ENCODE measurements at regions not wholly inside any gene's neighbourhood (a gene's known extent, or its start where the extent isn't known, plus 50 kb on each side); places are given as distances from the start of the nearest gene placed in this dataset.
A peak's percentile ranks its signal among the peaks of the same experiment; 100 is the strongest.
"Not testable (repeated sequence)": the region's sequence is repeated elsewhere in the genome, so short reads cannot be mapped to it uniquely, and the experiment has no call there.

GRCh38 chr20:30164389-30164788 is 1093.1 kb upstream of the DEFB115 start:
- H3K4me3 ChIP-seq (ENCODE audit: low read depth, low read length): not testable (repeated sequence)

GRCh38 chr20:30167540-30167939 is 1089.9 kb upstream of the DEFB115 start:
- no peak overlapping the region for H3K4me3 ChIP-seq (ENCODE audit: low read depth, low read length)

- H3K4me3 ChIP-seq (ENCODE audit: low read depth, low read length): no peak overlapping the region
Measured at GRCh38 chr20:30168025-30168799, 1089.3 kb upstream of the DEFB115 start.

DNA sequence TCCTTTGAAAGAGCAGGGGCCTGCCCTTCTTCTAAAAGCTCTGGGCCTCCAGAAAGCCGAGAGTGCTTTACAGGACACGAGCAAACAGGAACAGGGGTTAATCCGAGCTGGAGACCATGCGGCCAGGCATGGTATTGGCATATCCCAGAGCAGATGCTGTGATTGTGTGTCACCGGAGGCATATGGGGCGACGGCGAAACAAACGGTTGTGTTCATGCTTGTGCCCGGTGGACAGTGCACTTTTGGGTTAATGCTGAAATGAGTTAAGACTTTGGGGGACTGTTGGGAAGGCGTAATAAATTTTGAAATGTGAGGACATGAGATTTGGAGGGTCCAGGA is 1088.7 kb upstream of the DEFB115 start:
- no peak overlapping the region for H3K4me3 ChIP-seq (ENCODE audit: low read depth, low read length)

DNA sequence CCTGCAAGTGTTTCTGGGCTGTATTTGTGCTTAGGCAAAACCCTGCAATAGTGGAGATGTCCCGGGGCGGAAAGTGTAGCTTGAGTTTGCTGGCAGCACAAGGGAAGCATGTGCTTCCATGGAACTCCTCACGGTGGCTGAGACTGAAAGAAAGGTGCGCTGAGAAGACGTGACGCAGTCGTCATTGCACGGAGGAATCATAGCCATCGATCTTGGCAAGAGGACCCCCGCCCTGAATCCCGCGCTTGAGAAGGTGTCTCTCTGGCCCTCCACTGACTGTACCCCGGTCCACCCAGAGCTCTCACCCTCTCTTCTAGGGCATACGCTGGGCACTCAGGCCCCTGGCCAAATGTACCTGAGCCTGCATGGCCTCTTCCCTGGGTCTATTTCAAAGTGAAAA is 1081.8 kb upstream of the DEFB115 start:
- no peak overlapping the region for H3K4me3 ChIP-seq (ENCODE audit: low read depth, low read length)

- not testable (repeated sequence) for H3K4me3 ChIP-seq (ENCODE audit: low read depth, low read length)
Measured at GRCh38 chr20:30183124-30183523, 1074.3 kb upstream of the DEFB115 start.

GRCh38 chr20:30191785-30192184 is 1065.7 kb upstream of the DEFB115 start:
- H3K4me3 ChIP-seq (ENCODE audit: low read depth, low read length): not testable (repeated sequence)

GRCh38 chr20:30234477-30234876 is 1023.0 kb upstream of the DEFB115 start:
- H3K4me3 ChIP-seq (ENCODE audit: low read depth, low read length): not testable (repeated sequence)

GRCh38 chr20:30275073-30275472 is 982.4 kb upstream of the DEFB115 start:
- H3K4me3 ChIP-seq (ENCODE audit: low read depth, low read length): not testable (repeated sequence)

- no peak overlapping the region for H3K4me3 ChIP-seq (ENCODE audit: low read depth, low read length)
Measured at GRCh38 chr20:30281584-30282197, 975.8 kb upstream of the DEFB115 start.

GRCh38 chr20:30283476-30284280 is 973.8 kb upstream of the DEFB115 start:
- H3K4me3 ChIP-seq (ENCODE audit: low read depth, low read length): not testable (repeated sequence)

GRCh38 chr20:30284281-30284905 is 973.1 kb upstream of the DEFB115 start:
- no peak overlapping the region for H3K4me3 ChIP-seq (ENCODE audit: low read depth, low read length)

DNA sequence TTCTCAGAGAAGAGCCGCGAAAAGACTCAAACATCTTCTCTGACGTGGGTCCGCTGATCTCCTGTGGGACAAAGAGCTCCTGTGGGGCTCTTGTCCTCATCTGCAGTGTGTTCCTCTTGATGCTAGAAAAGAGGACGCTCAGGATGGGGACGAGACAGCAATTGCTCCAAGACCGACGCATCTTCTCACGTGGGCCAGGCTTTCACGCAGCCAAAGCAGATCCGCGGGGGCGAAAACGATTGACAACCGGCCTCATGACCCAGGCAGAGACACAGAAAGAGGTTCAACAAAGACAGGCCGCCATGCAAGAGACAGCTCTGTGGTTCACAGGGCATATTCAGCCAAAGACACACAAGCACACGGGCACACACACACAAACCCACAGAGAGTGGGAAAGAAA is 971.8 kb upstream of the DEFB115 start:
- no peak overlapping the region for H3K4me3 ChIP-seq (ENCODE audit: low read depth, low read length)

DNA sequence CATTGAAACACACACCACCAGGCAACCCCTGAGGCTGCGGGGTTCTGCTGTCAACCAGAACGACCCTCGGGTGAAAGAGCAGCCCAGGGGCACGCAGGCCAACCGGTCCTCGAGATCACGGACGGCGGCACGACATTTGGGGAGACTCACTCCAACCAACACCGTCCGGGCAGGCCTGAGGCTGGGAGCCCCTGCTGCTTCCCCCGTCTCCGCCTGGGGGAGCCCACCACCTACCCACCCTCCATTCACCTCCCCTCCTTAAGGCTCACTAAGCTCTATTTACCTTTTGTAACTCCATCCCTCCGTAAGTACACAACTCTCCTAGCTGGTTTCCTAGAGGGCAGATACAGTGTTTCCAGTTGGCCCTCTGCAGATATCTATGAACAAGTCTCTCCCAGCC is 971.3 kb upstream of the DEFB115 start:
- no peak overlapping the region for H3K4me3 ChIP-seq (ENCODE audit: low read depth, low read length)

DNA sequence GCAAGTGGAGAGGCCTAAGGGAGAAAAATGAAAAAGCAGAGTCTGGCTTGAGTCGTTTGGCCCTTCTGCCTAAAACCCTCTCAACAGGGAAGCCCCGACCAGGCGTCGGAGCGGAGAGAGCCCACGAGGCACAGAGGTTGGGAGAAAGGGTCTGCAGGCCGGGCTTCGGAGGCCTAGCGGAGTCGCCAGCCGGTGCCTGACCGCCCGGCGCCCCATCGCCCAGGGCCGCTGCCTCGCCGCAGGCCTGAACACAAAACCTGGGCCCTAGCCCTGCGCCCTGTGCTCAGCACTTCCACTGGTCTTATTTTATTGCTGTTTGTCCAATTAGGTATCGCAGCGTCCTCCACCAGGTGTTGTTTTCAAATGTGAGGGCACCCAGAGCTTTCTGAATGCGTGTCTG is 970.0 kb upstream of the DEFB115 start:
- H3K4me3 ChIP-seq (ENCODE audit: low read depth, low read length): not testable (repeated sequence)

DNA sequence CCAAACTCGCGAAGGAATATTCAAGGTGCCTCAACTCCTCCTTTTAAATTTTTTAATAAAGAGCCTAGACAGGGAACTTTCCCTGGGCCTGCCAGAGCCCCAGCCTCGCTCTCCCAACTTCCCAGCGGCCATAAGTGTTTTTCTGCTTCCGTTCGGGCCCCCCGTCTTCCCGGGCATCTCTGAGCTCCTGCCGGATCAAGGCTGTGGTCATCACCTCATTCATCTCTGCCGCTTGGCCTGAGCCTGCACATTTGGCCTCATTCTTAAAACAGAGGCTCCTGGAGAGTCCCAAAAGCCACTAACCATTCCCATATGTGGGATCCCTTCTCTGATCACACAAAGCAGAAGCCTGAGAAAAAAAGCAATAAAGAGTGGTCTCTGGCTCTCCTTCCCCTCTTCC is 969.1 kb upstream of the DEFB115 start:
- H3K4me3 ChIP-seq (ENCODE audit: low read depth, low read length): no peak overlapping the region

GRCh38 chr20:30289049-30289448 is 968.4 kb upstream of the DEFB115 start:
- H3K4me3 ChIP-seq (ENCODE audit: low read depth, low read length): not testable (repeated sequence)

DNA sequence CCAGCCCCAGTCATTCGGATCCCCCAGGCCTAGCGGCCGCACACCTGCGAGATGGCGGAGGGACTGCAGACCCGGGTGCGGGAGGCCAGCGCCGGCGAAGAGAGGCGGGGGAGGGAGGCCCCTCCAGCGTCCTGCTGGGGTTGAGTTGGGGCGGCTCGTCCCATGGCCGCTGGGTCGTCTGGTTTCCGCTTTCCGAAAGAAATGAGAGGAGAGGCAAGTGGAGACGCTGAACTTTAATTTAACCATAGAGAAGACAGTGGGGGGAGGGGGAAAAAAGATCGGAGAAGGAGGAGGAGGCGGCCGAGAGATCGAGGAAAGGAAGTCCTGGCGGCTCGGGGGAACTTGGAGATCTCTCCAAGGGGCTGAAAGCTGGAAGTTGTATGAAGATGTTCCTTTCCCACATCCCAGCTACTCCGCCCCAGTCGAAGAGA is 967.7 kb upstream of the DEFB115 start:
- peak overlapping the region; percentile 1 for H3K4me3 ChIP-seq (ENCODE audit: low read depth, low read length)

DNA sequence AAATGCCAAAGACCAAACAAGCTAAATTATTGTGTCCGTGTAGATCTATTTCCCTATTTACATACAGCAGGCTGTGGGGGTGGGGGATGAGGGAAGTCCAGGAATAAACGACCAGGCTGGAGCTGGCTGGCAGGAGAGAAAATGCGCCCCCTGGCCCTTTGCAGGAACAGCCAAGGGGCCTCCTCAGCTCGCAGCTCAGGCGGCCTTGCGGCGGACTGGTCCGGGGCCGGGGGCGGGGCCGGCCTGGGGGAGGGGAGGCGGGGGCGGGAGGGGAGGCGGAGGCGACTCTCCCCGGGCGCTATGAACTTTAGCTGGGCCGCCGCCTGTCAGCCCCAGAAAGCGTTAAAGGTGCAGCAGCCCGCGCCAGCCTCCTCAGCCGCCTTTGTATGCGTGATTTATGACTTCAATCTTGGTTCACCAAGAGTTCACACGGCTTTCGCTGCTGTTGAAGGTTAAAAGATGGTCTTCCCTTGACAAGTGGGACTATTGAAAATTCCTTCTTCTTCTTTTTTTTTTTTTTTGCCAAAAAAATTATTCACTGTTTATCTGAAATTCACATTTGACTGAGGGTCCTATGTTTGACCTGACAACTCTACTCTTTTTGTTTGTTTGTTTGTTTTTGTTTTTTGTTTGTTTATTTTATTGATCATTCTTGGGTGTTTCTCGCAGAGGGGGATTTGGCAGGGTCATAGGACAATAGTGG is 967.0 kb upstream of the DEFB115 start:
- H3K4me3 ChIP-seq (ENCODE audit: low read depth, low read length): not testable (repeated sequence)

GRCh38 chr20:30291064-30291379 is 966.4 kb upstream of the DEFB115 start:
- H3K4me3 ChIP-seq (ENCODE audit: low read depth, low read length): not testable (repeated sequence)

GRCh38 chr20:30291686-30292085 is 965.8 kb upstream of the DEFB115 start:
- H3K4me3 ChIP-seq (ENCODE audit: low read depth, low read length): not testable (repeated sequence)

Data from iPS-11a (cell line).